ENCODE measurements at regions not wholly inside any gene's neighbourhood (a gene's known extent, or its start where the extent isn't known, plus 50 kb on each side); places are given as distances from the start of the nearest gene placed in this dataset.
"Not testable (repeated sequence)": the region's sequence is repeated elsewhere in the genome, so short reads cannot be mapped to it uniquely, and the experiment has no call there.

GRCh38 chr7:84883570-84883969, 303.3 kb downstream of the SEMA3D start:
- TF ChIP-seq CTCF (IDR thresholded peaks at IDR 0.05; ENCODE audit: borderline replicate concordance, extremely low read depth, low read length, poor library complexity, severe bottlenecking); EZH2 (IDR thresholded peaks at IDR 0.05; ENCODE audit: borderline replicate concordance, low read depth, low read length, severe bottlenecking): not testable (repeated sequence)

Data from DND-41 (cell line).